K562 (cell line): ENCODE measurements at regions not wholly inside any gene's neighbourhood (a gene's known extent, or its start where the extent isn't known, plus 50 kb on each side); places are given as distances from the start of the nearest gene placed in this dataset.

ENCODE experiments used
- ATAC-seq: fragments of 200-7000 bp; cut with Tn5 transposase; 3 replicates; pipeline ENCODE4 v1.9.1; 2020; ENCODE audit warnings: moderate library complexity
- BruUV-seq: library from RNA; stranded (reverse); fragments of 400-500 nt; replicated peaks from 2 replicates; lab custom pipeline; 2021; lab: Mats Ljungman, UMichigan
- CTCF ChIA-PET: fragments of 300-600 bp; formaldehyde crosslinking; extraction: SDS; loops from one replicate; lab custom pipeline; 2021; ENCODE audit warnings: low intra/inter-chr PET ratio; lab: Yijun Ruan, JAX
- POLR2A ChIA-PET: fragments of 300-600, 350-650 bp; sonication (Branson Sonifier 250); formaldehyde crosslinking; extraction: SDS; loops from one replicate; lab custom pipeline; 2021; ENCODE audit warnings: antibody characterized with exemption, inconsistent platforms; lab: Yijun Ruan, JAX
- DNase-seq, 4 experiments: peaks; one replicate each; pipeline versions ENCODE4 v3.0.0 to v3.0.0-alpha.2; 2011 to 2018; ENCODE audit warnings: low spot score in 3 of 4, mixed read lengths in 3 of 4; ENCODE audit errors: extremely low read depth in 1 of 4
- FAIRE-seq: peaks from 2 replicates; lab custom pipeline; 2011; peaks lifted over from hg19 to GRCh38; lab: Jason Lieb, UNC
- H2AFZ ChIP-seq: 2 replicates; pipeline ENCODE4 v1.6.0; 2011; ENCODE audit warnings: low read depth, low read length, control low read depth, inconsistent platforms
- H3K27ac ChIP-seq: fragments of 200-600 bp; 3 replicates; pipeline ENCODE4 v1.8.0; 2011; ENCODE audit warnings: low read depth, mild to moderate bottlenecking, control low read depth, inconsistent platforms, low read length, moderate library complexity, mixed read lengths; ENCODE audit errors: extremely low read depth
- H3K27me3 ChIP-seq, 2 experiments: fragments of 300-600 bp in 1 of 2; 2 replicates in 1 of 2; 3 replicates in 1 of 2; pipeline versions ENCODE4 v1.6.0 to v1.8.0; 2011; ENCODE audit warnings: inconsistent platforms in 2 of 2, low read length in 2 of 2, mild to moderate bottlenecking in 1 of 2, mixed read lengths in 1 of 2, moderate library complexity in 1 of 2; ENCODE audit not compliant: control insufficient read depth in 2 of 2, insufficient read depth in 2 of 2
- H3K36me3 ChIP-seq: fragments of 300-600 bp; 3 replicates; pipeline ENCODE4 v1.8.0; 2011; ENCODE audit warnings: mild to moderate bottlenecking, low read length, inconsistent platforms; ENCODE audit not compliant: control insufficient read depth, insufficient read depth
- H3K4me1 ChIP-seq, 2 experiments: fragments of 200-600 bp in 1 of 2; replicated peaks in 1 of 2; 2 replicates in 1 of 2; 3 replicates in 1 of 2; pipeline versions ENCODE4 v1.5.1 to v1.8.0; 2011; ENCODE audit warnings: inconsistent platforms in 2 of 2, low read length in 2 of 2, mild to moderate bottlenecking in 1 of 2, mixed read lengths in 1 of 2, moderate library complexity in 1 of 2; ENCODE audit not compliant: control insufficient read depth in 2 of 2, insufficient read depth in 2 of 2
- H3K4me2 ChIP-seq: 2 replicates; pipeline ENCODE4 v1.6.1; 2011; ENCODE audit warnings: low read length, control low read depth, inconsistent platforms, mixed read lengths; ENCODE audit not compliant: insufficient read depth
- H3K4me3 ChIP-seq: fragments of 200-600 bp; sonication (generic), shearing (Covaris generic); 2 replicates; pipeline ENCODE4 v1.5.1; 2016; ENCODE audit warnings: control low read depth, inconsistent platforms
- H3K79me2 ChIP-seq: fragments of 200-600 bp; 3 replicates; pipeline ENCODE4 v1.8.0; 2011; ENCODE audit warnings: low read length, inconsistent platforms; ENCODE audit not compliant: control insufficient read depth, insufficient read depth
- H3K9ac ChIP-seq, 2 experiments: 2 replicates each; pipeline versions ENCODE4 v1.6.0 to v1.6.1; 2011; ENCODE audit warnings: low read depth in 2 of 2, low read length in 2 of 2, control low read depth in 1 of 2, inconsistent platforms in 1 of 2, mild to moderate bottlenecking in 1 of 2, mixed read lengths in 1 of 2; ENCODE audit not compliant: insufficient read depth in 1 of 2
- H3K9me1 ChIP-seq: one replicate; pipeline ENCODE4 v1.6.0; 2011; ENCODE audit warnings: inconsistent platforms, mild to moderate bottlenecking, low read length, moderate library complexity; ENCODE audit not compliant: control insufficient read depth, insufficient read depth
- H3K9me3 ChIP-seq: replicated peaks from 2 replicates; pipeline ENCODE4 v1.5.1; 2011; ENCODE audit warnings: low read depth, low read length, inconsistent platforms; ENCODE audit not compliant: control insufficient read depth, insufficient read depth
- H4K20me1 ChIP-seq: replicated peaks from 2 replicates; pipeline ENCODE4 v1.6.1; 2011; ENCODE audit warnings: low read length, inconsistent platforms, mixed read lengths; ENCODE audit not compliant: control insufficient read depth, insufficient read depth
- BCLAF1 ChIP-seq, 2 experiments: fragments of 450-650 bp in 1 of 2; IDR thresholded peaks; 2 replicates each; pipeline ENCODE4 v1.6.1; 2011 to 2017; ENCODE audit warnings: low read depth in 2 of 2, antibody characterized with exemption in 1 of 2, borderline replicate concordance in 1 of 2, low read length in 1 of 2, mild to moderate bottlenecking in 1 of 2, mixed read lengths in 1 of 2; ENCODE audit not compliant: control insufficient read depth in 1 of 2
- BHLHE40 ChIP-seq: IDR thresholded peaks from 2 replicates; pipeline ENCODE4 v1.6.1; 2011; ENCODE audit warnings: low read length, improper control_type of control experiment
- EZH2 ChIP-seq: IDR thresholded peaks from 2 replicates; pipeline ENCODE4 v1.6.1; 2012; ENCODE audit warnings: low read depth, mild to moderate bottlenecking, inconsistent platforms, low read length, borderline replicate concordance
- FOXK1 ChIP-seq: sonication (generic); formaldehyde crosslinking; IDR thresholded peaks from 2 replicates; pipeline ENCODE4 v1.8.0; 2022; ENCODE audit warnings: missing genetic modification reagents, mild to moderate bottlenecking, borderline replicate concordance
- KDM4B ChIP-seq, 2 experiments: fragments of 450-650 bp in 1 of 2; sonication (generic) in 1 of 2; IDR thresholded peaks; 2 replicates each; pipeline ENCODE4 v1.6.1; 2016 to 2017; ENCODE audit warnings: borderline replicate concordance in 2 of 2, antibody characterized with exemption in 1 of 2, low read depth in 1 of 2, mild to moderate bottlenecking in 1 of 2
- PCBP2 ChIP-seq: fragments of 200-400 bp; formaldehyde crosslinking; IDR thresholded peaks from 2 replicates; pipeline ENCODE4 v1.6.1; 2018; ENCODE audit warnings: low read length, low read depth, mild to moderate bottlenecking, moderate library complexity; ENCODE audit not compliant: poor library complexity, severe bottlenecking
- PHB2 ChIP-seq: fragments of 450-650 bp; IDR thresholded peaks from 2 replicates; pipeline ENCODE4 v1.6.1; 2017; ENCODE audit warnings: low read depth
- PTRF ChIP-seq: fragments of 450-650 bp; IDR thresholded peaks from 2 replicates; pipeline ENCODE4 v1.6.1; 2016; ENCODE audit warnings: mild to moderate bottlenecking, missing genetic modification characterization, missing compliant biosample characterization
- RBM14 ChIP-seq: fragments of 200-400 bp; formaldehyde crosslinking; IDR thresholded peaks from 2 replicates; pipeline ENCODE4 v1.6.1; 2018; ENCODE audit warnings: low read depth, mild to moderate bottlenecking, low read length, moderate library complexity, borderline replicate concordance; ENCODE audit not compliant: insufficient read depth
- SREBF1 ChIP-seq: fragments of 150-350 bp; IDR thresholded peaks from 2 replicates; pipeline ENCODE4 v1.6.1; 2014; ENCODE audit warnings: antibody characterized with exemption, low read depth, low read length, borderline replicate concordance
- TAL1 ChIP-seq: fragments of 450-650 bp; IDR thresholded peaks from 2 replicates; pipeline ENCODE4 v1.6.1; 2016; ENCODE audit warnings: mild to moderate bottlenecking
- TGIF2 ChIP-seq: sonication (generic); formaldehyde crosslinking; IDR thresholded peaks from 2 replicates; pipeline ENCODE4 v1.8.1; 2022; ENCODE audit warnings: mild to moderate bottlenecking, missing genetic modification reagents, moderate library complexity
- XRCC3 ChIP-seq: fragments of 450-650 bp; IDR thresholded peaks from 2 replicates; pipeline ENCODE4 v1.6.1; 2017; ENCODE audit warnings: mild to moderate bottlenecking, moderate library complexity
- ZC3H4 ChIP-seq: sonication (generic); formaldehyde crosslinking; IDR thresholded peaks from 2 replicates; pipeline ENCODE4 v1.9.0; 2021; ENCODE audit warnings: missing genetic modification reagents, borderline replicate concordance
- ZNF589 ChIP-seq: fragments of 200-800 bp; sonication (Bioruptor generic); IDR thresholded peaks from 2 replicates; pipeline ENCODE4 v1.6.1; 2016; ENCODE audit warnings: low read depth, missing genetic modification characterization, missing compliant biosample characterization
- WGBS: fragments of 100-300 bp; shearing (Covaris generic); methylation state at CpG from one replicate; pipeline ENCODE4 v1.1.6; 2016; ENCODE audit warnings: low coverage, mixed read lengths; ENCODE audit not compliant: insufficient coverage; ENCODE audit errors: missing lambda C conversion rate; 5-methylcytosine and 5-hydroxymethylcytosine counted together
- in situ Hi-C: fragments of 300-500 bp; cut with MboI; formaldehyde crosslinking; loops from 4 replicates; pipeline ENCODE4 v1.15.0; 2018; ENCODE audit warnings: inconsistent platforms, mixed read lengths
- intact Hi-C: fragments of 100-400 bp; cut with micrococcal nuclease; formaldehyde crosslinking; loops from 2 replicates; pipeline ENCODE4 v1.14.2; 2022

GRCh38 chr13:56736966-56737365 is 403.8 kb upstream of the PRR20A start:
- no peaks in the 10 kb centered on the region for H3K27me3 ChIP-seq
- ChIA-PET CTCF (no interaction called here), POLR2A (no interaction called here)
- no peak for ATAC-seq
- in situ Hi-C loops, result no loop called here
- WGBS, result 8% methylated on average over 1 of the region's 1 CpG
- H3K4me2 ChIP-seq, result no peak overlapping the region
- no peak overlapping the region for H3K4me3 ChIP-seq
- no peak for FAIRE-seq
- no peaks in the 10 kb centered on the region for H3K36me3 ChIP-seq
- H3K9me1 ChIP-seq, result no peaks in the 10 kb centered on the region
- no peaks in the 10 kb centered on the region for H3K9me3 ChIP-seq
- BruUV-seq, result no TSS peak
- intact Hi-C loops, result no loop called here
- no peak overlapping the region for H3K27ac ChIP-seq
- no peak for DNase-seq
- no peaks in the 10 kb centered on the region for H3K4me1 ChIP-seq
- H2AFZ ChIP-seq, result no peak overlapping the region
- H3K9ac ChIP-seq, result no peak overlapping the region
- H3K79me2 ChIP-seq, result no peaks in the 10 kb centered on the region
- no peaks in the 10 kb centered on the region for H4K20me1 ChIP-seq
- TF ChIP-seq PHB2 (no peak), ZC3H4 (CRISPR knock-in tag) (no peak), SREBF1 (no peak), XRCC3 (no peak), PTRF (tag) (no peak), RBM14 (no peak), BCLAF1 (IDR thresholded peaks at IDR 0.05; ENCODE audit: borderline replicate concordance in 1 of 2, control insufficient read depth in 1 of 2, low read depth in 2 of 2, low read length in 1 of 2) (no peak), KDM4B (IDR thresholded peaks at IDR 0.05; ENCODE audit: borderline replicate concordance in 2 of 2, low read depth in 1 of 2) (no peak), FOXK1 (no peak), TGIF2 (CRISPR knock-in tag) (no peak), EZH2 (no peak), TAL1 (no peak), BHLHE40 (no peak), ZNF589 (CRISPR knock-in tag) (no peak), PCBP2 (no peak)
